Erythroblast (primary cell): ENCODE measurements at regions not wholly inside any gene's neighbourhood (a gene's known extent, or its start where the extent isn't known, plus 50 kb on each side); places are given as distances from the start of the nearest gene placed in this dataset.

Experiments used
- GATA1 ChIP-seq: IDR thresholded peaks from 2 replicates; pipeline ENCODE4 v1.6.1; 2011; ENCODE audit warnings: low read depth, mild to moderate bottlenecking, control low read depth, low read length, moderate library complexity
- POLR2A ChIP-seq: IDR thresholded peaks from 2 replicates; pipeline ENCODE4 v1.6.1; 2011; ENCODE audit warnings: mild to moderate bottlenecking, low read length

- no peak for TF ChIP-seq GATA1
- no peak for TF ChIP-seq POLR2A
Observed at GRCh38 chr3:132987396-132987795, 50.8 kb upstream of the TMEM108 start.
